ENCODE measurements at regions not wholly inside any gene's neighbourhood (a gene's known extent, or its start where the extent isn't known, plus 50 kb on each side); places are given as distances from the start of the nearest gene placed in this dataset.

DNA sequence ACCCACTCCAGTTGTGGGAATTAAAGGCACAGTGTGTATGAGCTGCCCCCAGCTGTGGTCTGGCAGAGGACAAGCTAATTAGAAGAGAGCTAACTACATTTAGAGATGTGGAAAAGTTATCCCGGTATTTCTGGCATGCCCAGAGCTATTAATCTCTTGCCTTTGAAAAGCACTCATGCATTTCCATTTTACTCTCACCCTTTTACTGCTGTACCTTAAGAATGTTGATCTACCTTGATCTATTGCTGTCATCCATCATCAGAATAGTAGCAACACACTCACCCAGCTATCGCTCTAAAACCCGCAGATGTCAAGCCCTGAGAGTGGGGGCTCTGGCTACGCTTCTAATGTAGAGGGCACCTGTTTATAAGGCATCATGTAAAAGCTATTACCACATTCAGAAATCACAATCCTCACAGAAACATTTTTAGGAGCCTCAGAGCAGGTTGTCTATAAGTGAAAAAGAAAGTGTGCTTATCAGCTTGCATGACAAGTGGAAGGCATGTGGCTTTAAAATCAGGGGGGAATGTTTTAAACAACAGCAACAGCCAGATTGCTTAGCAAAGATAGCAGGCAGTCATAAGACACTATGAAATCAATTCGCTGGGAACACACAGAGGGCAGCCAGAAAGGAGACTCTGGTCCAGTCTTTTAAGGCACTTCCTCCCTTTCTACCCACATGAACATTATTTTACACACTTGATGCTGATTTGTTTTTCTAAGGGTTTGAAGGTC lies 224.2 kb upstream of the IRS2 start:
- Histone ChIP-seq H3K36me3 (ENCODE audit: control insufficient read depth in 2 of 4, insufficient read depth in 4 of 4, low read length in 3 of 4) (no peaks in the 10 kb centered on the region), H2BK15ac (ENCODE audit: low read length) (no peak overlapping the region), H2AFZ (ENCODE audit: low read length) (no peak overlapping the region), H2BK12ac (ENCODE audit: low read depth, low read length) (no peak overlapping the region), H3K79me1 (ENCODE audit: low read depth, low read length) (no peaks in the 10 kb centered on the region), H4K8ac (ENCODE audit: extremely low read depth, insufficient read depth, low read length) (no peak overlapping the region), H3K18ac (ENCODE audit: extremely low read depth, low read length) (no peak overlapping the region), H2BK20ac (ENCODE audit: low read length) (no peak overlapping the region), H4K20me1 (replicated peaks in 1 of 2; ENCODE audit: control insufficient read depth in 1 of 2, insufficient read depth in 2 of 2, low read length in 2 of 2) (no peaks in the 10 kb centered on the region), H3K23ac (ENCODE audit: insufficient read length) (no peak overlapping the region), H2BK120ac (replicated peaks; ENCODE audit: low read depth, low read length) (no peak overlapping the region), H3K9ac (replicated peaks in 1 of 4; ENCODE audit: extremely low read depth in 1 of 4, low read depth in 3 of 4, low read length in 3 of 4) (no peak overlapping the region), H3K4me3 (ENCODE audit: extremely low read depth in 1 of 4, insufficient read depth in 2 of 4, low read depth in 3 of 4, low read length in 4 of 4) (no peak overlapping the region), H4K5ac (ENCODE audit: insufficient read length, low read depth, low read length) (no peak overlapping the region), H4K91ac (replicated peaks; ENCODE audit: insufficient read length, low read length) (no peak overlapping the region), H3K56ac (replicated peaks; ENCODE audit: insufficient read length, low read depth, low read length) (no peak overlapping the region), H3K9me3 (ENCODE audit: insufficient read depth in 2 of 2, low read depth in 1 of 2, low read length in 1 of 2) (no peaks in the 10 kb centered on the region), H3K27me3 (replicated peaks in 1 of 4; ENCODE audit: control insufficient read depth in 3 of 4, extremely low read depth in 1 of 4, insufficient read depth in 3 of 4, low read length in 3 of 4) (no peaks in the 10 kb centered on the region), H3K23me2 (ENCODE audit: low read depth, low read length) (no peaks in the 10 kb centered on the region; the same call in 1 of the 2 replicates), H3K4me2 (ENCODE audit: insufficient read depth in 1 of 2, low read depth in 2 of 2, low read length in 2 of 2) (no peak overlapping the region), H2BK5ac (ENCODE audit: low read depth, low read length) (no peak overlapping the region), H2AK5ac (ENCODE audit: low read depth, low read length) (no peak overlapping the region), H3K14ac (ENCODE audit: insufficient read length) (peak overlapping the region; percentile 26), H3K79me2 (ENCODE audit: control insufficient read depth in 1 of 2, insufficient read depth in 2 of 2, low read length in 2 of 2) (no peaks in the 10 kb centered on the region), H3K4me1 (replicated peaks in 1 of 4; ENCODE audit: control insufficient read depth in 3 of 4, insufficient read depth in 4 of 4, low read length in 3 of 4) (no peaks in the 10 kb centered on the region), H3K4ac (replicated peaks; ENCODE audit: insufficient read length, low read depth, low read length) (no peak overlapping the region), H3K27ac (ENCODE audit: low read depth, low read length) (no peak overlapping the region)
- no peak for DNase-seq (ENCODE audit: low read depth in 1 of 2, low spot score in 2 of 2)
- no peak for FAIRE-seq
- TF ChIP-seq PHF8 (conservative IDR thresholded peaks at IDR 0.05; ENCODE audit: low read depth, low read length) (no peak), SUZ12 (IDR thresholded peaks at IDR 0.05; ENCODE audit: low read length) (no peak), FOSL1 (IDR thresholded peaks at IDR 0.05; ENCODE audit: insufficient read depth, low read depth, low read length) (no peak), HDAC2 (IDR thresholded peaks at IDR 0.05; ENCODE audit: borderline replicate concordance in 1 of 2, low read depth in 2 of 2, low read length in 2 of 2) (no peak)
- TF ChIP-seq, protein P1, sequence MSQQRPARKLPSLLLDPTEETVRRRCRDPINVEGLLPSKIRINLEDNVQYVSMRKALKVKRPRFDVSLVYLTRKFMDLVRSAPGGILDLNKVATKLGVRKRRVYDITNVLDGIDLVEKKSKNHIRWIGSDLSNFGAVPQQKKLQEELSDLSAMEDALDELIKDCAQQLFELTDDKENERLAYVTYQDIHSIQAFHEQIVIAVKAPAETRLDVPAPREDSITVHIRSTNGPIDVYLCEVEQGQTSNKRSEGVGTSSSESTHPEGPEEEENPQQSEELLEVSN (IDR thresholded peaks at IDR 0.05): no peak
- POLR2A ChIA-PET (ENCODE audit: partially characterized antibody): no interaction called here
- CTCF ChIA-PET (ENCODE audit: partially characterized antibody): interaction anchor here (1.3 to 2.3 kb wide), 3 partner anchors 10 to 226 kb away, joined by 3 to 7 read pairs (median 4); no protein-coding TSS in a partner anchor
- WGBS, 2 experiments (ENCODE audit: extremely low coverage in 1 of 2, insufficient coverage in 1 of 2, insufficient read length in 1 of 2, insufficient replicate concordance in 2 of 2, low coverage in 1 of 2, low lambda C conversion rate in 2 of 2, missing lambda C conversion rate in 1 of 2): 86% methylated on average over 5 of the region's 5 CpGs; no CpG with 5 or more reads in 1 of the 2 experiments

Measured in H1 (cell line).